DOHH2 (cell line): ENCODE measurements at regions not wholly inside any gene's neighbourhood (a gene's known extent, or its start where the extent isn't known, plus 50 kb on each side); places are given as distances from the start of the nearest gene placed in this dataset.

Experiments
- H3F3A ChIP-seq: fragments of 200-600 bp; sonication (generic), shearing (Covaris generic); 2 replicates; pipeline ENCODE4 v1.6.0; 2016; ENCODE audit warnings: antibody characterized with exemption, mild to moderate bottlenecking; ENCODE audit not compliant: control insufficient read depth, insufficient read depth
- H3K27ac ChIP-seq: fragments of 200-600 bp; sonication (generic); 2 replicates; pipeline ENCODE4 v1.5.1; 2014; ENCODE audit warnings: low read depth, mild to moderate bottlenecking, low read length, moderate library complexity
- H3K27me3 ChIP-seq: fragments of 200-600 bp; sonication (generic); 2 replicates; pipeline ENCODE4 v1.6.1; 2014; ENCODE audit warnings: mild to moderate bottlenecking, low read length, mixed read lengths; ENCODE audit not compliant: control insufficient read depth
- H3K36me3 ChIP-seq: fragments of 200-600 bp; sonication (generic); 2 replicates; pipeline ENCODE4 v1.6.1; 2014; ENCODE audit warnings: mild to moderate bottlenecking, low read length, moderate library complexity, mixed read lengths; ENCODE audit not compliant: control insufficient read depth
- H3K4me1 ChIP-seq: fragments of 200-600 bp; sonication (generic); 2 replicates; pipeline ENCODE4 v1.6.1; 2014; ENCODE audit warnings: mild to moderate bottlenecking, low read length, mixed read lengths; ENCODE audit not compliant: control insufficient read depth
- H3K4me2 ChIP-seq: fragments of 200-600 bp; sonication (generic); 2 replicates; pipeline ENCODE4 v1.6.0; 2014; ENCODE audit warnings: mild to moderate bottlenecking, low read length, moderate library complexity
- H3K4me3 ChIP-seq: fragments of 200-600 bp; sonication (generic); 2 replicates; pipeline ENCODE4 v1.5.1; 2014; ENCODE audit warnings: mild to moderate bottlenecking, low read length, mixed read lengths
- H3K79me2 ChIP-seq: fragments of 200-600 bp; sonication (generic); 2 replicates; pipeline ENCODE4 v1.6.1; 2014; ENCODE audit warnings: mild to moderate bottlenecking, low read length, mixed read lengths; ENCODE audit not compliant: control insufficient read depth
- H3K9me2 ChIP-seq: fragments of 200-600 bp; sonication (generic); replicated peaks from 2 replicates; pipeline ENCODE4 v1.6.1; 2014; ENCODE audit warnings: mild to moderate bottlenecking, low read length, mixed read lengths; ENCODE audit not compliant: control insufficient read depth
- H3K9me3 ChIP-seq: fragments of 200-600 bp; sonication (generic); 2 replicates; pipeline ENCODE4 v1.6.1; 2014; ENCODE audit warnings: antibody characterized with exemption, low read length, mixed read lengths; ENCODE audit not compliant: control insufficient read depth, insufficient read depth
- H4K20me1 ChIP-seq: fragments of 200-600 bp; sonication (generic); 2 replicates; pipeline ENCODE4 v1.6.0; 2014; ENCODE audit warnings: low read depth, mild to moderate bottlenecking, antibody characterized with exemption, low read length, moderate library complexity; ENCODE audit not compliant: control insufficient read depth, insufficient read depth
- EZH2phosphoT487 ChIP-seq: fragments of 200-600 bp; sonication (generic); IDR thresholded peaks from 2 replicates; pipeline ENCODE4 v1.6.1; 2017; ENCODE audit warnings: borderline replicate concordance, mild to moderate bottlenecking, antibody characterized with exemption, low read length, moderate library complexity, mixed read lengths
- TF ChIP-seq, protein P1 (sequence below): fragments of 200-600 bp; sonication (generic); IDR thresholded peaks from one replicate; pipeline ENCODE4 v1.5.1; 2014; ENCODE audit warnings: antibody characterized with exemption, mild to moderate bottlenecking, low read depth, low read length; ENCODE audit not compliant: poor library complexity, severe bottlenecking

DNA sequence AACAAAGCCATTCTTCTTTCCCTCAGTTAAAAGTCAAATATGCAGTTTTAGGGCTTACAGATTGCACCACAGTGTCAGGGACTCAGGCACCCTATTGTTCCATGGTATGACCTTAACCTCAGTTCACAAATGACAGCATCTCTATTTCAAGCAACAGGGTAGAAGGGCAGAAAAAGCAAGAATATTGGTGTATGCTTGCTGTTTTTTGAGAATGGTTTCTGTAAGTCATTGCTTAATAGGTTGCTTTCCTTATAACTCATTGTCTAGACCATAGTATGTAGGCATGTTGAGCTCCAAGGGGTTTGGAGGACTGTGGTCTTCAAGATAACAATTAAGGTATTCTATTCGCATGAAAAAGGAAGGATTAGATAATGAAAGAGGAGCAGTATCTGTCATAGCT is 183.5 kb upstream of the EDIL3 start:
- Histone ChIP-seq H3K9me3 (no peaks in the 10 kb centered on the region), H3K4me1 (no peaks in the 10 kb centered on the region), H4K20me1 (no peaks in the 10 kb centered on the region), H3K4me2 (no peak overlapping the region), H3K27me3 (no peaks in the 10 kb centered on the region), H3K27ac (no peak overlapping the region), H3F3A (no peaks in the 10 kb centered on the region), H3K36me3 (no peaks in the 10 kb centered on the region), H3K4me3 (no peak overlapping the region), H3K9me2 (no peaks in the 10 kb centered on the region), H3K79me2 (no peaks in the 10 kb centered on the region)
- no peak for TF ChIP-seq EZH2phosphoT487
- TF ChIP-seq, protein P1, sequence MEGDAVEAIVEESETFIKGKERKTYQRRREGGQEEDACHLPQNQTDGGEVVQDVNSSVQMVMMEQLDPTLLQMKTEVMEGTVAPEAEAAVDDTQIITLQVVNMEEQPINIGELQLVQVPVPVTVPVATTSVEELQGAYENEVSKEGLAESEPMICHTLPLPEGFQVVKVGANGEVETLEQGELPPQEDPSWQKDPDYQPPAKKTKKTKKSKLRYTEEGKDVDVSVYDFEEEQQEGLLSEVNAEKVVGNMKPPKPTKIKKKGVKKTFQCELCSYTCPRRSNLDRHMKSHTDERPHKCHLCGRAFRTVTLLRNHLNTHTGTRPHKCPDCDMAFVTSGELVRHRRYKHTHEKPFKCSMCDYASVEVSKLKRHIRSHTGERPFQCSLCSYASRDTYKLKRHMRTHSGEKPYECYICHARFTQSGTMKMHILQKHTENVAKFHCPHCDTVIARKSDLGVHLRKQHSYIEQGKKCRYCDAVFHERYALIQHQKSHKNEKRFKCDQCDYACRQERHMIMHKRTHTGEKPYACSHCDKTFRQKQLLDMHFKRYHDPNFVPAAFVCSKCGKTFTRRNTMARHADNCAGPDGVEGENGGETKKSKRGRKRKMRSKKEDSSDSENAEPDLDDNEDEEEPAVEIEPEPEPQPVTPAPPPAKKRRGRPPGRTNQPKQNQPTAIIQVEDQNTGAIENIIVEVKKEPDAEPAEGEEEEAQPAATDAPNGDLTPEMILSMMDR = no peak

DNA sequence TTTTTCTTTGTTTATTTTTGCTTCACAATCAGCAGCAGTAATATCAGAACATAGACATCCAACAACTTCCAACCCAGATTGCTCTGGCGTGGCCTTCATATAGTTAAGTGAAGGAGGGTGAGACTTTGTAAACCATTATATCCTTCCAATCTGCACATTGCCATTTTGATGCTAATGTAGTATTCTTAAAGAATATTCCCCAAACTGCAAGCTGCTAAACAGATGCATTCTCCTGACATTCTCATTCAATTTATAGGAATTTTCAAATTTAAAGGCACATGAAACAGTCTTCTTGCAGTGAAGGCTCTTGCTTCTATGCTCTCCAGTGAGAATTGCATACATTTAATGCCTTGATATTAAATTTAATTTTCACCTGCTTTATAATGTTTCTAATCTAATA is 181.2 kb upstream of the EDIL3 start:
- Histone ChIP-seq H3K79me2 (no peaks in the 10 kb centered on the region), H3K27me3 (no peaks in the 10 kb centered on the region), H3K9me2 (no peaks in the 10 kb centered on the region), H3K4me1 (no peaks in the 10 kb centered on the region), H3K9me3 (no peaks in the 10 kb centered on the region), H4K20me1 (no peaks in the 10 kb centered on the region), H3K36me3 (no peaks in the 10 kb centered on the region), H3K27ac (no peak overlapping the region), H3K4me2 (no peak overlapping the region), H3F3A (no peaks in the 10 kb centered on the region), H3K4me3 (no peak overlapping the region)
- TF ChIP-seq EZH2phosphoT487 = no peak

- no peaks in the 10 kb centered on the region for H3K36me3 ChIP-seq
- H3K9me3 ChIP-seq = no peaks in the 10 kb centered on the region
- H3K9me2 ChIP-seq = no peaks in the 10 kb centered on the region
- TF ChIP-seq, protein P1 = no peak
- no peak for TF ChIP-seq EZH2phosphoT487
- H3K4me3 ChIP-seq = no peak overlapping the region
- H3K4me1 ChIP-seq = no peaks in the 10 kb centered on the region
- H3K27me3 ChIP-seq = no peaks in the 10 kb centered on the region
- H4K20me1 ChIP-seq = no peaks in the 10 kb centered on the region
- no peaks in the 10 kb centered on the region for H3F3A ChIP-seq
- no peaks in the 10 kb centered on the region for H3K79me2 ChIP-seq
- H3K4me2 ChIP-seq = no peak overlapping the region
- H3K27ac ChIP-seq = no peak overlapping the region
These were observed 179.8 kb upstream of the EDIL3 start for GRCh38 chr5:84564321-84565075.

- H3K79me2 ChIP-seq = no peaks in the 10 kb centered on the region
- no peaks in the 10 kb centered on the region for H3K9me3 ChIP-seq
- no peaks in the 10 kb centered on the region for H3K4me1 ChIP-seq
- H4K20me1 ChIP-seq = no peaks in the 10 kb centered on the region
- H3K9me2 ChIP-seq = no peaks in the 10 kb centered on the region
- H3F3A ChIP-seq = no peaks in the 10 kb centered on the region
- no peaks in the 10 kb centered on the region for H3K27me3 ChIP-seq
- H3K4me2 ChIP-seq = no peak overlapping the region
- H3K36me3 ChIP-seq = no peaks in the 10 kb centered on the region
- H3K27ac ChIP-seq = no peak overlapping the region
- no peak overlapping the region for H3K4me3 ChIP-seq
- TF ChIP-seq, protein P1 = no peak
- no peak for TF ChIP-seq EZH2phosphoT487
These were observed 165.5 kb upstream of the EDIL3 start for GRCh38 chr5:84550222-84550621.
